OCI-LY1 (cell line): ENCODE measurements at regions not wholly inside any gene's neighbourhood (a gene's known extent, or its start where the extent isn't known, plus 50 kb on each side); places are given as distances from the start of the nearest gene placed in this dataset.

ENCODE experiments used
- EZH2 ChIP-seq: fragments of 200-600 bp; sonication (generic), shearing (Covaris generic); IDR thresholded peaks from 2 replicates; pipeline ENCODE4 v1.8.0; 2017; ENCODE audit warnings: borderline replicate concordance, mixed run types, mild to moderate bottlenecking, antibody characterized with exemption, low read length, moderate library complexity, mixed read lengths
- TF ChIP-seq, protein P1 (sequence below): fragments of 200-600 bp; sonication (generic), shearing (Covaris generic); IDR thresholded peaks from 2 replicates; pipeline ENCODE4 v1.5.1; 2017; ENCODE audit warnings: mild to moderate bottlenecking, antibody characterized with exemption, low read length, moderate library complexity, mixed read lengths

DNA sequence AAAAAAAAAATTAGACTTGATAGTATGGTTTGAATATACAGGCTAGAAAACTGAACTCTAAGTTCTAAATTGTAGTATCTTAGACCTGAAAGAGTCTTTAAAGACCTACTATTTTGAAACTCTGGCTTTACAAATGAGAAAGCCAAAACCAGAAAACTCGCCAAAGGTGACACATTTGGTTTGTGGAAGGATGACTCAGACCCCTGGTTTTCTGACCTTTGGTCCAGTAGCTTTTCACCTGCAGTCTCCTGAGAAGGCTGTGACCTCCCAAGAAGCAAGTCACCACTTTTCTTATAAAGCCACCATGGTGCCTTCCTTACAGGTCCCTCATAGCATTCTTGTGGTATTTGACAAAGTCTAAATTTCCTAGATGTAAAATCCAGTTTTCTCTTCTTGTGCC, 102.1 kb upstream of the CEP78 start:
- TF ChIP-seq, protein P1, sequence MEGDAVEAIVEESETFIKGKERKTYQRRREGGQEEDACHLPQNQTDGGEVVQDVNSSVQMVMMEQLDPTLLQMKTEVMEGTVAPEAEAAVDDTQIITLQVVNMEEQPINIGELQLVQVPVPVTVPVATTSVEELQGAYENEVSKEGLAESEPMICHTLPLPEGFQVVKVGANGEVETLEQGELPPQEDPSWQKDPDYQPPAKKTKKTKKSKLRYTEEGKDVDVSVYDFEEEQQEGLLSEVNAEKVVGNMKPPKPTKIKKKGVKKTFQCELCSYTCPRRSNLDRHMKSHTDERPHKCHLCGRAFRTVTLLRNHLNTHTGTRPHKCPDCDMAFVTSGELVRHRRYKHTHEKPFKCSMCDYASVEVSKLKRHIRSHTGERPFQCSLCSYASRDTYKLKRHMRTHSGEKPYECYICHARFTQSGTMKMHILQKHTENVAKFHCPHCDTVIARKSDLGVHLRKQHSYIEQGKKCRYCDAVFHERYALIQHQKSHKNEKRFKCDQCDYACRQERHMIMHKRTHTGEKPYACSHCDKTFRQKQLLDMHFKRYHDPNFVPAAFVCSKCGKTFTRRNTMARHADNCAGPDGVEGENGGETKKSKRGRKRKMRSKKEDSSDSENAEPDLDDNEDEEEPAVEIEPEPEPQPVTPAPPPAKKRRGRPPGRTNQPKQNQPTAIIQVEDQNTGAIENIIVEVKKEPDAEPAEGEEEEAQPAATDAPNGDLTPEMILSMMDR = no peak
- no peak for TF ChIP-seq EZH2
